GM18873 (cell line): ENCODE measurements at regions not wholly inside any gene's neighbourhood (a gene's known extent, or its start where the extent isn't known, plus 50 kb on each side); places are given as distances from the start of the nearest gene placed in this dataset.
A peak's percentile ranks its signal among the peaks of the same experiment; 100 is the strongest.
"Not testable (repeated sequence)": the region's sequence is repeated elsewhere in the genome, so short reads cannot be mapped to it uniquely, and the experiment has no call there.

Source experiments
- ATAC-seq: cut with Tn5 transposase; IDR thresholded peaks from one replicate; pipeline ENCODE4 v1.9.1; 2021; ENCODE audit warnings: mild to moderate bottlenecking, moderate library complexity, moderate number of reproducible peaks; ENCODE audit not compliant: unreplicated experiment, low FRiP score

DNA sequence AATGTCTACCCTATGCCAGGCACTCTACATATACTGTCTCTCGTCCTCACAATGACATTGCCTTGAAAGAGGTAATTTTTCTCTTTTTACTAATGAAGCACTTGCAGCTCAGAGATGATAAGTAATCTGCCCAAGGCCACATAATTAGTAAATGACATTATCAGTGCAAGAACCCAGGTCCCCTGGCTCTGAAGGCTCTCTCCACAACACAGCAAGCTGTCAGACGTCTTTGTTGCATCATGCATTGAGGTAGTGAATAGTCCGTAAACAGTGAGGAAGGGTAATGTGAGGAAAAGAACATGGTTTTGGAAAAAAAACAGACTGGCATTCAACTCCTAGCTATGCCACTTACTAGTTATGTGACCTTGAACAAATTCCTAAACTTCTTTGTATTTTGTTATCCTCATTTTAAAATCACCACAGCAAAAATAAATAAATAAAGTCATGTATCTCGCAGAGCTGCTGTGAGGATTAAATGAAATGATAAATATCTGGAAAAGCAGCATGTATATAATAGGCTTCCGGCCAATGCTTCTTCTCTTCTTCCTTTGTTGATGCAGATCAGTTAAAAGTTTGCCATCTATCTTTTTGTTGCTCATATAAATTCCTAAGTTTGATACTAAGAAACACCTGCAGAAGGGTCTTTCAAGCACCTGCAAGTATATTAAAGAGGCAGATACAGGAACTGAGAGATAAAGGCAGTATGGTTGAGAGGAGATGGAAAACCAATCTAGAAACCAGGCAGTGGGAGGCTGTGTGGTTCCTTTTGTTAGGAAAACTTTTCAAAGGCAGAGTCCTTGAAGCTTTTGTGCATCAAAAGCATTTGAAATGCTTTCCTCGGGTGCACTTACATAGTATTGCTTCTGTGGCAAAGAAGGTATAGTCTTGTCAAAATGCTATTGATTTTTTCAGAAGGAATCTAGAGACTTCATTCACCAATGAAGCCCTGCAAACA lies 82.8 kb downstream of the BTG1 start:
- ATAC-seq, result no peak

DNA sequence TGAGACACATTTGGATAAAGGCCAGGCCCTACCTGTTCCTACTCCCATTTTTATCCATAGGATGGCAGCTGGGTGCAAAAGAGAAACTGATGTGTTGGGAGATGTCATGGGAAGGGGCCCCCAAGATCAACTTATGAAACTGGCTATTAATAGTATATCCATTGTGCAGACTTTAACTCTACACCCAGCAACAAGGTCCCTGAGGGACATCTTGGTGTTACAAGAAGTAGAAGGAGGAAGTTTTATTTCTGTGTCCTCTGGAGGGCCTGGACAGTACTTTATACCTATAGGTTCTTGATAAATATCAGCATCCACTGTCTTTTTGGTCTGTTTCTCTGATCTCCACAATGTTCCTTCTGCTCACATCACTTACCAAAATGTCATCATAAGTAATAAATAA lies 84.6 kb downstream of the BTG1 start:
- no peak for ATAC-seq

DNA sequence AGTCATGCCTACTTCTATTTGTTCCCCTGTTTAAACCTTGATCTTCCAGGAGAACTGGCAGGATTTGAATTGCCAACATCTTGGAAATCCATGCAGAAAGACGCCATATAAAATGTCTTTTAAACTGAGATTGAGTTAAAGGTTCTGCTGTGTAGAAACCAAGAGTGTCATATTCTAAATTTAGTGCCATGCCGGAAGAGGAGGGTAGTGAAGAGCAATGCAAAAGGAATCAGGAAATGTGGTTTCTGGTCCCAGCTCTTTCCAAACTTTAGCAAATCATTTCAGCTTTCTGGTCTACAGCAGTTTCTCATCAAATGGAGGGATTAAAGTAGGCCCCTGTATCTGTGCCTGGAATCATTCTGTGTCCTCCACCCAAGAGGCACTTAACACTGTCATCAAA lies 85.7 kb downstream of the BTG1 start:
- ATAC-seq, result no peak

DNA sequence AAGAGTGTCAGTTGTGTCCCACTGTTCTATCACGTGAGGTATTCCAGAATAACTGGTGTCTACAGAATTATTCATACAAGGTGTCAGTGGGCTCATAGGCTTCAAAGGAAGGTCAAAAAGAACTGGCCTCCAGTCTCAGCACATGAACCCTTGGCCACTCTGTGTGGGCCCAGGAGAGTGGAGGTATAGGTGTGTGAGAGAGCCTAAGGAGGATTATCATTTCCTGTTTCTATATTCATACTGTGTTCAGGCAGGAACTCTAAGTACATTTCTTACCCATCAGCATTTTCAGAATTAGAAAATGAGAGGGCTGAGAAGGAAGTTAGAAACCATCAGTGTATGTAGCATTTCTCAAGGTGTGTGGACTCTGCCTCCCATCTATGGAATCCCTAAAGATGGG lies 87.0 kb downstream of the BTG1 start:
- ATAC-seq, result no peak

DNA sequence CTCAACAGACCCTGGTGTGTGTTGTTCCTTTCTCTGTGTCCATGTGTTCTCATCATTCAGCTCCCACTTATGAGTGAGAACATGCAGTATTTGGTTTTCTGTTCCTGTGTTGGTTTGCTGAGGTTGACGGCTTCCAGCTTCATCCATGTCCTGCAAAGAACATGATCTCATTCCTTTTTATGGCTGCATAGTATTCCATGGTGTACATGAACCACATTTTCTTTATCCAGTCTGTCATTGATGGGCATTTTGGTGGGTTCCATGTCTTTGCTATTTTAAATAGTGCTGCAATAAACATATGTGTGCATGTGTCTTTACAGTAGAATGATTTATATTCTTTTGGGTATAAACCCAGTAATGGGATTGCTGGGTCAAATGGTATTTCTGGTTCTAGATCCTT lies 88.9 kb downstream of the BTG1 start:
- ATAC-seq, result not testable (repeated sequence)

DNA sequence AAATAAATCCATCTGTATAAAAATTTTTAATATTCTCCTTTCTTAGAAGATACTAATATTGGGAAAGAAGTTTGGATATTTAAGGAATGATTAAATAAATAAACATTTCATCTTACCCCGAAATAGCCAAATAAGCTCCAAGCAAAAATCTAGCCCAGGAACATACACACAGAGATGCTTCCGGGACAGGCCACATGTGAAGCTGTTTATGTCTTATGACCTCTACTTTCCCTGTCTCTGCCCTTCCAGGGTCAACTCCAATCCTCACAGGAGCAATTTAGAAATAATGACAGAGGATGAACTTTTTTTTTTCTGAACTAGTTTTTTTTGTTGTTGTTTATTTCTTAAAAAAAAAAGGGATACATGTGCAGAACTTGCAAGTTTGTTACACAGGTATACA lies 89.4 kb downstream of the BTG1 start:
- ATAC-seq, result no peak

DNA sequence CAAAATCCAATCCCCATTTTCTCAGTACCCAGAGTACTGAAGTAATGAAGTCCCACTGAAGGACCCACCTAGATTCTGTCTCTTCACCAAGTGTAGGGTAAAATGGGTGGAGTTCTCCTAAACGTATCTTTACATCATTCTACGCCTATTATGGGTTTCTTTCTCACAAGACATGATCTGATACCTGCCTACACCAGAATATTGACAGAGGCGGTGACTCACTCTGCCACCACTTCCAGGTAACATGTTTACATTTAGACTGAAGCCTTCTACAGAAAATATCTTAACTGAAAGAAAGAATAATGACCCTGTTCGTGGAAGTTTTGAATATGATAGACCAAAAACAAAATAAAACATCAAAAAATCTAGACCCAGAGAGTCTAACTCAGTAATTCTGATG lies 89.8 kb downstream of the BTG1 start:
- no peak for ATAC-seq

DNA sequence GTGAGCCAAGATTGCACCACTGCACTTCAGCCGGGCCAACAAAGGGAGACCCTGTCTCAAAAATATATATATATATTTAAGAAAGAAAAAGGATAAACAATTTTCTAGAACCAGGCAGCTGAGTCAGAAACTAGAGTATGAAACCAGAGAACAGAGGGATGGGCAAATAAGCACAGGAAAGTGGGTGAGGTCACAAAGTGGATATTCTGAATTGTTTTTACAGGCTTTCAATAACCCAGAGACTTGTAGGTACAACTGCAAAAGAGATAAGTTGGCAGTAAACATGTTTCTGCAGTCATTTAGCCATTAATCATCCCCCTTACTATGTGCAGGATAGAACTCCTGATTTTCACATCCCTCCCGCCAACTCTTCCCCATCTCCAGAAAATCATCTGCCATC lies 94.2 kb downstream of the BTG1 start:
- ATAC-seq, result no peak

DNA sequence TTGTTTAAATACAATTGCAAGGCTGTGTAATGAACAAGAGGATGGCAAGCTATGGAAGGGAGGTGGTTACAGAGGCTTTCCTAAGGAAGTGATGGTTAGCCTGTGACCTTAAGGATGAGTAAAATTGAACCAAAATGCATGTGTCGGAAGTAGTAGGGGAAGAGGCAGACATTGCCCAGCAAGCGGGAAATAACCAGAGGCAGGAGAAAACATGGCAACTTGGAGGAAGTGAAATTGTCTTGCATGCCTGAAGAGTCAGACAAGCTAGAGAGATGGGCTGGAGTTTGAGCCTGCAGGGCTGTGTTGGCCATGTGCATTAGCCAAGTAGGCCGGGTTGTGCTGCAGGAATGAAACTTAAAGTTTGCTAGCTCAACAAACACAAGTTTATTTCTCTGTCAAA lies 96.2 kb downstream of the BTG1 start:
- peak; percentile 77 for ATAC-seq

DNA sequence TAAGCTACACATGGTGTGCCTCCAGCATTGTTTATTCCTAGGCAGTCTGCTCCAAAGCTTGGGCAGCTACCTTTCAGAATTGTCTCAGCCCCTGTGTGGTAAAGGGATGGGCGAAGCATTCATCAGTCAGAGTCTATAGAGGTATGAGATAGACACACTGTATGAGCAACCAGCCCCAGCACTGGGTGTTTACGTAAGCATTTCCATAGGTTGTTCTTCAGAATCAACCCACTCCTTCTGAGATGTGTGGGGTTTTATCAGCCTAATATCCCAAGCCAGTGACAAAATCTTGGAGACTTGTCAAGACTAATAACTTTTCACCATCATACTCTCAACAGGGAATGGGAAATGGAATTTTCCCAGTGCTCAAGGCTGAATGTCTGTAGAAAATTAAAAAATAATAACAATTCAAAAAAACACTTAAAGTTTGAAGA lies 98.2 kb downstream of the BTG1 start:
- ATAC-seq, result no peak

DNA sequence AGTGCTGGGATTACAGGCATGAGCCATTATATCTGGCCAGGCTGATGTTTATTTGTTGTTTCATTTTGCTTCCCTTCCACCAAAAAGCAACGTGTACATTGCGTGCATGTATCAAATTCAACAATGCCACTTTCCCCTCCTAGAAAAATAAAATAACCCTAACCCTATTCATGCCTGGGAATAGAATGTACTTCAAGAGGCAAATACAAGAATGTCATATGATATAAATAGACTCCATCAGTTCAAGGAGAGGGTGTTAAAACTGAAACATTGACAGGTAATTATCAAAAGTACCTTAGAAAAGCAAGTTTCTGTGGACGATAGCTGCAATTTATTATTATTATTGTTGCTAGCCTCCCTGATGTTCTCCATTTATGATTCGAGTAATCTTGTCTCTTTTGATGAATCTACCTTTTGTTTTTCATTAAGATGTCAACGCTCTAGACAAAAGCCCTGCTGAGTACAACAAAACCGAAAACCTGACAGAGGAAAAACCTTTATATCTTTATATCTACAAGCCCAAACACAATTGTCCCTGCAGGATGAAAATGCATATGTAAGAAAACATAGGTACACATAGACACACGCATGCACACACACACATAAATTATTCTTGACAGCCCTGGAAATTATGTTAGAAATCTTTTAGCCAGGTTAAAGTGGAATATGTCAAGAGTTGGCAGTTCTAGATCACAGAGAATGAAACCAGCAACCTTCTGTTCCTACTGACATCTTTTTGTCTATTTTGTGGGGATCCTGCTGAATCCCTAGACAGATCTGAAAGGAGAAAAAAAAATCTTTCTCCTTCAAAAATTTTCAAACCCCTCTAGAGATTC lies 98.9 kb downstream of the BTG1 start:
- no peak for ATAC-seq

DNA sequence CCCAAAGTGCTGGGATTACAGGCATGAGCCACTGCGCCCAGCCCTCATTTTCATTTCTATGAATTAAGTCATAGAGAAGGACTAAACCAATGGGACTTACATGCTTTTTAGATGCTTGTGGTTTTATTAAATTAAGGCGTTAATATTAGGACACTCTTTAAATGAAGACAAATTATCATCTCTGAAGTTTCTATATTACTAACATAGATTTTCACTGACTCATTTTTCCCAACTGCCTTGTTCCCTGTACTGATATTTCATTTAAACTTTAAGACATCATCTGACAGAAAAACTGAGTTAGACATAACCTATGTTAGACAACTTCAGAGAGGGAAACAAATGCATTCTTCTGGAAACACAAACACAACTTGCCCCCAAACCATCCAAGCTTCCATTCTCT lies 99.8 kb downstream of the BTG1 start:
- no peak for ATAC-seq

DNA sequence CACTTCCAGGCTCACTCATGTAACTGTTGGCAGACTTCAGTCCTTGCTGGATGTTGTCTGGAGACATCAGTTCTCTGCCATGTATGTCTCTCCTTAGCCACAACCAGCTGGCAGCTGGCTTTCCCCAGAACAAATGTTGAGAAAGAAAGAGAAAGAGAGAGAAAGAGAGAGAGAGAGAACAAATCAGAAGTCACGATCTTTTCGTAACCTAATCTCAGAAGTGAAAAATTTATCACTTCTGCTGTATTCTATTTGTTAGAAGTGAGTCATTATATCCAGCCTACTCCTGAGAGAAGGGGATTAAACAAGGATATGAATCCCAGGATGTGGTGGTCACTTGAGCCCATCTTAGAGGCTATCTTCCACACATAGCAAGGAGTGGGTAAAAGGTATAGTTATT lies 101.2 kb downstream of the BTG1 start:
- no peak for ATAC-seq

DNA sequence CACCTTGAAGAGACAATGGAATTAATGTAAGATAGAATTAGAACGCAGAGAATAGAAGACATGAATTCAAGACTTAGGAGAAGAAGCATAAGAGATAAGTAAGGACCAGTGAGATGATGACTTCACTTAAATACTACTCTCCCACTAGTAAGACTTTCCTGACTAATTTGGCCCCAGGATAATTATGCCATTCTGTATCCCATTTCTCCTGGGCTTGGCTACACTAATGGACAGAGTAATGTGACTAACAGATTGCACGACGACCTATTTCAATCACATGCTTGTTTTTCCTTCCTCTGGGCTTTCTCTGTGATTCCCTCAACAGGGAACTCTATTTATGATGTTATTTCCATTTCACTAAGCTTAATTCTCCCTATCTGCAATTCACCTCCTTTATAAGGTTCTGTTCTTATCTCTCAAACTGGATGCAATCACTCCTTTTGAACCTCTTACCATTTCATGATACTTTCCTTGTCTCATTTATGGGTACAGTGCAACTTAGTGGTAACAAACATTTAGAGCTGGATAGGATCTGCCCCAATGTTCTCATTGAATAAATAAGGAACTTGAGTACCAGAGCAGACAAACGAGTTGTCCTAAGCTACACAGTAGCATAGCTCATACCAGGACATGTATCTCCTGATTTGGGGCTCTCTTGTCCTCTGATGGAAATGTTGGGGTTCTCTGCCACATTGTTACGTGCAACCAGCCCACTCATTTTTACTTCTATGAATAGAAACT lies 102.7 kb downstream of the BTG1 start:
- ATAC-seq, result no peak

DNA sequence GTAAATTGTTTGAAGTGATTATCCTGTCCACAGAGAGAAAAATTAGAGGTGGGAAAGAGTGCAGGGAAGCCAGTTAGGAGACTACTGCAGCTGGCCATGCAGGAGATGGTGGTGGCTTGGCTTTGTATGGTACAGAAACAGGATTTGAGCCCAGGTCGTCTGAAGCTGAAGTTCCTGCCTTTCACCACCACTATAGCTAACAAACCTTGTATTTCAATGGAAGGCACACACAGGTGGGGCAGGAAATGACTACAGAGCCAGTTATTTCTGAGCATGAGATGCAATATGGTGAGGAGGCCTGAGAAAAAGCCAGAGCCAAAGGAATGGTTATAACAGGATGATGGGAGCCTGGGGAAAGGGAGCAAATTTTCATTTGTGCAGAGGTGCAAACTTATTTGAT lies 103.9 kb downstream of the BTG1 start:
- no peak for ATAC-seq

DNA sequence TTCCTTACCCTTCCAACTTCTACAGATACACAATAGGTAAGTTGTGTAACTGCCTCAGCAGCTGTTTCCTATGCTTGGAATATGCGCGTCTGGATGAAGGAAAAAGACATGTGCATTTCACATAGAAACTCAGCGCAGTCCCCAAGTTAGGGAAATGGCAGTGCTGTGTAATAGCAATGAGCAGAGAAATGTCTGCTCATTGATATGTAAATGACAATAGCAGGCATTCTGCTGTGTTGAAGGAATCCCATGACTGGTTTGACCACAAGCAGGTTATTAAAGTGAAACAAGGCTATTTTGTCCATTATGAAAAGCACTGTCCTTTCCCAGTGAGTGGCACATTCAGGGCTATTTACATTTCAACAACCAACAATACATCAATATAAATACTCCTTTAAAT lies 106.6 kb downstream of the BTG1 start:
- no peak for ATAC-seq

DNA sequence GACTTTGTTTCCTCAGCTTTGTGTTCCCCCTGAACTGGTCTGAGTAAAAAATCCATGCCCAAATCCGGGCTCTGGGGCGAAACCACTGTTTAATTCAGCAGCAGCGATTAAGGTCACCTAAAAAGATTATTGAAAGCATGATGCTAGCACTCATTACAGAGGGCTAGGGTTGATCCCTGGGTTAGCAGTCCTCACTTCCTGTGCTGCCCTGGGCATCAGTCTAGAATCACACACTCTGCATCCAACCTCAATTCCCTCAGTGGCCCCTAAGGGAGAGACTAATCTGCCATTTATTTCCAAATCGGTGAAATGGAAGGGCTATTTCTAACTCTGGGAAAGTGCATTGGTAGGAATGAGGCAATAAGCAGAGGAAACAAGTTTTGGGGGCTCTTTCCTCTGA lies 107.2 kb downstream of the BTG1 start:
- ATAC-seq, result no peak

DNA sequence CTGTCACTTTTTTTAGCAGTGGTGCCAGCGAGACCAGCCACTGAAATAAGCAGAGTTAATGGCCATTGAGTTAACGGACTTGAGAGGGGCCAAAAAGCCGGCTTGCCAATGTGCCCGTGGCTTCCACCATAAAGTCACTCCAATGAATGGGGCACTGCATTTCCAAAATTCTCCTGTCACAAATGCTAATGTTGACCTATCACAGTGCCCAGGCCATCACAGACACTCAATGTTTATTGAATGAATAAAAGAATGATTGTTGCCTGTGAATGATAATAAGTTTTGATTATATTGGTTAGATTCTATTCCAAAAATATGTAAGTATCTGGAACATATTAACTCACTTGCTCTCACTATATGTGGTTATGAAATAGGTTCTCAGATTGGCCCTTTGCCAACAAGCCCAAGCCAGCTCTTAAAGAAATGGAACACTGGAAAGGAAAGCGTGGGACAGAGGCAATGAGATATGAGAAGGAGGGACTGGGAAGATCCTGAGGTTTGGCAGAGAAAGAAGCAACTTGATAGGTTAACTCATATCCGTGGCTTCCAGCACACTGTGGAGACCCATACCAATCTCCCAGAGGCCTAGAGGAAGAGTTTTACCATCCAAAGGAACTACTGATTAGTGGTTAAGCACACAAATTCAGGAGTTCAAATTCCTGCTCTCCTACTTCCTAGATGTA lies 108.7 kb downstream of the BTG1 start:
- no peak for ATAC-seq

DNA sequence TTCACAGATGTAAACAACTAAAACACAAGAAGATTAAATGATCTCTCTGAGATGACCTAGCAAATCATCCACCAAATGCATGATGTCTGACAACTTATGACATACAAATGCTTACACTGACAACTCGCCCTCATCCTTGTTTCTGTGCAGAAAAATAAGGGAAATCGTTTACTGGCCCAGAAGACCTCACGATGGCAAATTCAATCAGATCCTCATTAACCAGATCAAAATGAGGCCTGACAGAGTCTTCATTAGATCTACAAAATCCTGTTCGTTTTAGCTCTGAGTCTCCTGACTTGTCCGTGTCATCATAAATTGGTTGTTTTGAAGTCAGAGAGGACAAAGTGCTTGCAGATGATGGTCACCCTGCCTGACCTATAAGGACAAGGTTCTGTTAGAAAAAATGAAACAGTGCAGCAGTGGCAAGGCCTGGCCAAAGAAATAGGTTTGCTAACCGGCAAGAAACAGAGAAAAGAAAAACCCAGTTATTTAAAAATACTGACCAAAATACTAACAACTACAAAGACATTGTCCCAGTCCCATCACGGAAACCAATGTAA lies 109.5 kb downstream of the BTG1 start:
- no peak for ATAC-seq

DNA sequence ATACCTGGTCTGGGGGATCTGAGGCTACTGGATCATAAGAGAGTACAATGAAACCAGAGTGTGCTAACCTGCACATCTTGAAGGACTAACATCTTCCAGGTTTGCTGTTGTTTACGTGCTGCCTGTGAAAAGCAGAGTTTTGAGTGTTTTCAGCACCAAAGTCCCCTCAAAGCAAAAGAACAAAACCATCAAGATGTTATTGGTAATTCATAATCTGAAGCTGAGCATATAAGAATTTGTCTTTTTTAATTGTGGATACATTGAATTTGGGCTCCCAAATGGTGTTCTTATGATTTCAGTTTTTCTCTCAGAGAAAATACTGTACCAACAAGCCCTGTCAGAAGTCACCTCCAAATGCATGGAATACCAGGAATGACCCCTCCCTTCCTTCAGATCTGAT lies 110.2 kb downstream of the BTG1 start:
- no peak for ATAC-seq
